ENCODE measurements at regions not wholly inside any gene's neighbourhood (a gene's known extent, or its start where the extent isn't known, plus 50 kb on each side); places are given as distances from the start of the nearest gene placed in this dataset.
A peak's percentile ranks its signal among the peaks of the same experiment; 100 is the strongest.

- no peak for DNase-seq
Measured at GRCh38 chrX:46447384-46447783, 97.8 kb downstream of the ZNF674 start.

GRCh38 chrX:46446727-46447378 is 98.4 kb downstream of the ZNF674 start:
- peak in 55 of 56 donors; percentile 11 to 88 (median 66) for DNase-seq

- DNase-seq = no peak
Measured at GRCh38 chrX:46444011-46444410, 101.2 kb downstream of the ZNF674 start.

GRCh38 chrX:46436744-46437143 is 108.5 kb downstream of the ZNF674 start:
- no peak for DNase-seq

GRCh38 chrX:46433892-46434291 is 111.3 kb downstream of the ZNF674 start:
- no peak for DNase-seq

DNA sequence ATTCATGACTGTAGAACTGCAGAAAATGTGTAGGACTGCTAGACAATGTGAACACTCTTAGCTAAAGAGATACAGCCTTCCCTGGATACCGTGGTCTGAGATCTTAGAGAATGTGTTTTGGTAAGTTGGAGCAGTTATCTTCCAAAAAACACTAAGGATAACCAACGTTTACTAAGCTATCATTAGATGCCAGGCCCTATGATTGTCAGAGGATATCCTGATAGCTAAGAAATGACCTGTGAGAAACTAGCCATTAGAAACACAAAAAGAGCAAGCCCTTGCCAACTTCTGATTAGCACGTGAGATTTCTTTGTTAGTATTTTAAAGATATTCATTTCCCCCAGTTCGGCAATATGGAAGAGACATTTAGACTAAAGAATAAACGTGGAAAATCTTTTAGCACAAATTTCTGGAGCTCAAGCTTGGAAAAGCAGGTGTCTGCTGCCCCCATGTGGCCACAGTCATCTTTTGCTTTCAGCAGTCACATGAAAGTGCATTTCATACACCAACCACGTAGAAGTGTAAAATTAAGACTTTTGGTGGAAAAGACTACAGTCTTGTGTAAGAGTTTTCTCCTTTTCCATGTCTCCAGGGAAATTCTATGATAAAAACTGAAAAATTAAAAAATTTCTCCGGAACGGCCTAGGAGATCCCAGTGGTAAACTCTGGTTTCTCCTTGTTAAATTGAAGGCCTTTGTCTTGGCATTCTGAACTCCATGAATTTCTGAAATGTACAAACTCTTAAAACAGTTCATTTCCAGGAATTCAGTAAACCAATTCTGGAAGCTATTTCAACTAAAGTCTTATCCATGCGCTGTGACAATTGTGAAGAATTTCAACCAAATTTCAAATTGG is 136.4 kb downstream of the ZNF674 start:
- peak in 49 of 56 donors; percentile 0 to 83 (median 24) for DNase-seq

- DNase-seq = no peak
Measured at GRCh38 chrX:46407753-46408130, 137.5 kb downstream of the ZNF674 start.

- DNase-seq = peak in 1 of 56 donors; percentile 0
Measured at GRCh38 chrX:46407036-46407752, 138.0 kb downstream of the ZNF674 start.

- no peak for DNase-seq
Measured at GRCh38 chrX:46404774-46405173, 140.4 kb downstream of the ZNF674 start.

DNA sequence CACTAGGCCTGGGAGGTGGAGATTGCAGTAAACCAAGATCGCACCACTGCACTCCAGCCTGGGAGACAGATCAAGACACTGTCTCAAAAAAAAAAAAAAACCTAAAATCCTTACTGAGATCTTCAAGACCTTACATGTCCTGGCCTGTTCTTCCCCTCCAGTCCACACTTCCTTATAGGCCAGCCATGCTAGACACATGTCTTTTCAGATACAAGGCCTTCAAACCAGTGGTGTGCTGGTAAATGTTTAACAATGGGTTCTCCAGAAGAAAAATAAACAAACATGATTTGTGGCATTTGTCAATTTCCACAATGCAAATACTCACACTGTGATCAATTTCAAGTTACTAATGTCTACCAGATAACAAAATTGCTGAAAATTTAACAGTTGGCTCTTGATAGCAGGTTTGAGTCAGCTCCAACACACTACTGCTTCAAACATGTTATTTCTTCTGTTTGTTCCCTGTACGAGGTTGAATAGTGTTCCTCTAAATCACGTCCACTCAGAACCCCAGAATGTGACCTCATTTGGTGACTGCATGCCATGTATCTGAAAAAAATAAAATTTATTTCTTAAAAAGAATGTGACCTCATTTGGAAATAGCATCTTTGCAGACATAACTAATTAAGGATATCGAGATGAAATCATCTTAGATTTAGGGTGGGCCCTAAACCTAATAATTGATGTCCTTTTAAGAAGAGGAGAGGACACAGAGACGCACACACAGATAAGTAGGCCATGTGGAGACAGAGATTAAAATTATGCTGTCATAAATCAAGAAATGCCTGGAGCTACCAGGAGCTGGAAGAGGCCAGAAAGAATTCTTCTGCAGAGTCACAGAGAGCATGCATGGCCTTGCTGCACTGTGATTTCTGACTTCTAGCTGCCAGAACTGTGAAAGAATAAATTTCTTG is 144.4 kb downstream of the ZNF674 start:
- no peak for DNase-seq

GRCh38 chrX:46398874-46399273 is 146.3 kb downstream of the ZNF674 start:
- DNase-seq = no peak

DNA sequence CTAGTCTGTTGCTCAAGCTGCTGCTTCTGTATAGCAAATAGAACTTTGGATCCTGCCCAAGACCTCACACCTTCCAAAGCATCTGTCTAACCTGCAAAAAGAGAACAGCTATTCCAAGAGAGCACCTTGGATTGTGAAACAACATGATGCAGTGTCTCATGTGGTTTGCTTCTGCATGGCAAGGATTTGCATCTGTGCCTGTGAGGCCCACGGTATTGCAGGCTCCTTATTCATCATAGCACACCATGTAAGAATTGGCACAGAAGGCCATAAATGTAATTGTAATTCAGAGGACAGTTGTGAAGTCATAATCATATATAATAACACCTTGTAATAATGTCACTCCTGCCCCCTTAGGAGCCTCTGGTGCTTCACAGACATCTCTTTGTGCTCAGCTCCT is 147.1 kb downstream of the ZNF674 start:
- no peak for DNase-seq

DNA sequence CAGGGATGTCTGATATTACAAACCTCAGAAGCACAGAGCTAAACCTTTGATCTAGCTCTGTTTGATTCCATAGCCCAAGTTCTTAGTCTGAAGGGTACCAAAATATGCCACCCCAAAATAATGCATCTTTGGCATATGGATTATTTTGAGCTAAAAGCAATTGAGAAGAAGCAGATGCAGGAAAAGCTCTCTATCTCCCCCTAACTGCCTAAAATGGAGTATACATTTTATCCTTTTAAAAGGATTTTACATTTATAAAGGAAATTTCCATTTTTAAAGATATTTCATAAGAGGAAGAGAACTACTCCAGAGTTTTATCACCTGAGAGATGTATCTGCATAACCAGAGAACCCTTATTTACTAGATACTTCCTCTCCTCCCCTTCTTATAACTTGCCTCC is 158.7 kb downstream of the ZNF674 start:
- no peak for DNase-seq

DNA sequence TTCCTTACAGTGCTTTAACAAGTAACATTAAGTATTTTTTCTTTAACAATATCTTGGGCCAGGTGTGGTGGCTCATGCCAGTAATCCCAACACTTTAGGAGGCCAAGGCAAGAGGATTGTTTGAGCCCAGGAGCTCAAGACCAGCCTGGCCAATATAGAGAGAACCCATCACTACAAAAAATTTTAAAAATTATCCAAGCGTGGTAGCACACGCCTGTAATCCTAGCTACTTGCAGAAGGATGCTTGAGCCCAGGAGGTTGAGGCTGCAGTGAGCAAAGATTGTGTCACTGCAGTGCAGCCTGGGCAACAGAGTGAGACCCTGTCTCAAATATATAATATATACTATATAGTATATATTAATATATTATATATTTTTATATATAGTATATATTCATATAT is 162.2 kb downstream of the ZNF674 start:
- DNase-seq = no peak

- no peak for DNase-seq
Measured at GRCh38 chrX:46382595-46382994, 162.6 kb downstream of the ZNF674 start.

- peak in 2 of 56 donors; percentile 0 for DNase-seq
Measured at GRCh38 chrX:46381630-46382029, 163.6 kb downstream of the ZNF674 start.

- DNase-seq = no peak
Measured at GRCh38 chrX:46380148-46380752, 165.0 kb downstream of the ZNF674 start.

- DNase-seq = peak in 17 of 56 donors; percentile 0 to 39 (median 0)
Measured at GRCh38 chrX:46376246-46376885, 168.9 kb downstream of the ZNF674 start.

DNA sequence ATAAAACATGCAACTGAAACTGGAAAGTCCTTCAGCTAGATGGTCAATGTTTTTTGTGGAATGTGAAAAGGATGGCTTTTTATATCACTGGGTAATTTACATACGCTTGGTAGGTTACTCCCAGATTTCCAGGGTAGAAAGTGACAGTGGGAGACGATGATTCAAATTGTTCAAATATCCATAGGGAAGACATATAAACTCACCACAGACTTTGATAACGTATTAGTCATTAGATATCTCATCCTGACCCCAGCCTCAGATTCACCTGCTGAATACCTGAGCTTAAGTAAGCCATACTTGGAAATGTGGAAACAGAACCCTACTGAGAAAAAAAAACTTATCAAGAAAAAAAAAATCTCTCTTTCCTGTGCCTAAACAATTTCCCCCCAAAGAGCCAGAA is 169.4 kb downstream of the ZNF674 start:
- DNase-seq = no peak

DNA sequence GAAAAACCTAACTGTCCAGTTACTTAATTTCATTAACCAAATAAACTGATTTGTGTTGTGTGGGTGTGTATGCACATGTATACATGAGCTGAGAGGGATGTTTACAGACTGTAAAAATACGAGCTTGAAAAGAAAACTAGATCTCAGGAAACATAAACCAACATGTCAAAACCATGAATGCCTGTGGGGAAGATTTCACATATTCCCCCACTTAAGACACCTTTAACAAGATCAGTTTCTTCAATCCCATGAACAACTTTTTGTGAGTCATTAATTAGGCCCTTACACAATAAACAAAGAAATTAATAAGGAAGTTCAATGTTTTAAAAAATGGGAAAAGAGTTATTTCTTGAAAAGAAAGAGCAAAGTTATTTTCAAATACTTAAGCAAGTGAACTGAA is 170.8 kb downstream of the ZNF674 start:
- no peak for DNase-seq
